Fibroblast of lung (primary cell): ENCODE measurements at regions not wholly inside any gene's neighbourhood (a gene's known extent, or its start where the extent isn't known, plus 50 kb on each side); places are given as distances from the start of the nearest gene placed in this dataset.

Experiments used
- DNase-seq, 2 donors: peaks; one replicate each; pipeline versions ENCODE4 v3.0.0 to v3.0.0-alpha.2; 2010; ENCODE audit warnings: low read depth in 2 of 2
- H2AFZ ChIP-seq: 2 replicates; pipeline ENCODE4 v1.5.1; 2012; ENCODE audit warnings: low read length, control low read depth, inconsistent platforms
- H3K27ac ChIP-seq: 2 replicates; pipeline ENCODE4 v1.5.1; 2011; ENCODE audit warnings: low read length, control low read depth; ENCODE audit not compliant: insufficient read depth
- H3K27me3 ChIP-seq: 2 replicates; pipeline ENCODE4 v1.5.1; 2011; ENCODE audit warnings: mild to moderate bottlenecking, low read length; ENCODE audit not compliant: control insufficient read depth, insufficient read depth
- H3K36me3 ChIP-seq: 2 replicates; pipeline ENCODE4 v1.5.1; 2011; ENCODE audit warnings: low read length; ENCODE audit not compliant: control insufficient read depth, insufficient read depth
- H3K4me1 ChIP-seq: 2 replicates; pipeline ENCODE4 v1.5.1; 2011; ENCODE audit warnings: low read length; ENCODE audit not compliant: control insufficient read depth, insufficient read depth; ENCODE audit errors: extremely low read depth
- H3K4me2 ChIP-seq: 2 replicates; pipeline ENCODE4 v1.5.1; 2011; ENCODE audit warnings: low read length, control low read depth; ENCODE audit not compliant: insufficient read depth; ENCODE audit errors: extremely low read depth
- H3K4me3 ChIP-seq, 4 experiments: fragments of 200-600 bp in 1 of 4; sonication (generic) in 1 of 4; replicated peaks in 1 of 4; 2 replicates each; pipeline ENCODE4 v1.5.1; 2011 to 2016; ENCODE audit warnings: low read length in 4 of 4, low read depth in 3 of 4, mild to moderate bottlenecking in 3 of 4, control low read depth in 2 of 4, inconsistent platforms in 1 of 4, mixed read lengths in 1 of 4; ENCODE audit not compliant: insufficient read depth in 1 of 4; ENCODE audit errors: control extremely low read depth in 1 of 4
- H3K79me2 ChIP-seq: 2 replicates; pipeline ENCODE4 v1.5.1; 2012; ENCODE audit warnings: mild to moderate bottlenecking, low read length, inconsistent platforms; ENCODE audit not compliant: control insufficient read depth, insufficient read depth
- H3K9ac ChIP-seq: 2 replicates; pipeline ENCODE4 v1.5.1; 2011; ENCODE audit warnings: mild to moderate bottlenecking, low read length, control low read depth; ENCODE audit not compliant: insufficient read depth
- H3K9me3 ChIP-seq: 2 replicates; pipeline ENCODE4 v1.5.1; 2012; ENCODE audit warnings: low read depth, low read length; ENCODE audit not compliant: control insufficient read depth, insufficient read depth
- H4K20me1 ChIP-seq: 2 replicates; pipeline ENCODE4 v1.5.1; 2011; ENCODE audit warnings: low read length; ENCODE audit not compliant: control insufficient read depth, insufficient read depth; ENCODE audit errors: extremely low read depth
- CTCF ChIP-seq, 2 donors: IDR thresholded peaks in 1 of 2; conservative IDR thresholded peaks in 1 of 2; 1 replicate in 1 of 2; 2 replicates in 1 of 2; pipeline ENCODE4 v1.5.1; 2011 to 2012; ENCODE audit warnings: low read length in 2 of 2, control low read depth in 1 of 2, inconsistent platforms in 1 of 2, low read depth in 1 of 2, mild to moderate bottlenecking in 1 of 2
- EZH2 ChIP-seq: IDR thresholded peaks from 2 replicates; pipeline ENCODE4 v1.5.1; 2012; ENCODE audit warnings: low read length, control low read depth, mild to moderate bottlenecking; ENCODE audit errors: missing control alignments

GRCh38 chr2:180145163-180145562 lies 138.1 kb upstream of the CWC22 start:
- Histone ChIP-seq H3K4me3 (no peak overlapping the region), H3K4me1 (no peaks in the 10 kb centered on the region), H3K79me2 (no peaks in the 10 kb centered on the region), H3K36me3 (no peaks in the 10 kb centered on the region), H2AFZ (no peak overlapping the region), H3K9ac (no peak overlapping the region), H3K4me2 (no peak overlapping the region), H3K27ac (no peak overlapping the region), H3K27me3 (no peaks in the 10 kb centered on the region), H4K20me1 (no peaks in the 10 kb centered on the region), H3K9me3 (no peaks in the 10 kb centered on the region)
- no peak for DNase-seq
- TF ChIP-seq EZH2 = no peak
- TF ChIP-seq CTCF (conservative IDR thresholded peaks at IDR 0.05 in 1 of 2, IDR thresholded peaks at IDR 0.05 in 1 of 2; ENCODE audit: low read depth in 1 of 2, low read length in 2 of 2) = no peak

GRCh38 chr2:180144338-180144813 lies 137.3 kb upstream of the CWC22 start:
- no peak overlapping the region for H3K27ac ChIP-seq
- no peaks in the 10 kb centered on the region for H3K4me1 ChIP-seq
- no peaks in the 10 kb centered on the region for H3K79me2 ChIP-seq
- no peak overlapping the region for H3K9ac ChIP-seq
- DNase-seq = no peak
- no peak overlapping the region for H2AFZ ChIP-seq
- no peaks in the 10 kb centered on the region for H3K27me3 ChIP-seq
- no peaks in the 10 kb centered on the region for H3K9me3 ChIP-seq
- no peaks in the 10 kb centered on the region for H4K20me1 ChIP-seq
- TF ChIP-seq CTCF (conservative IDR thresholded peaks at IDR 0.05 in 1 of 2, IDR thresholded peaks at IDR 0.05 in 1 of 2; ENCODE audit: low read depth in 1 of 2, low read length in 2 of 2) (no peak), EZH2 (no peak)
- no peak overlapping the region for H3K4me2 ChIP-seq
- H3K36me3 ChIP-seq = no peaks in the 10 kb centered on the region
- no peak overlapping the region for H3K4me3 ChIP-seq

GRCh38 chr2:180143633-180144337 lies 136.7 kb upstream of the CWC22 start:
- Histone ChIP-seq H3K9me3 (no peaks in the 10 kb centered on the region), H3K27me3 (no peaks in the 10 kb centered on the region), H4K20me1 (no peaks in the 10 kb centered on the region), H3K4me2 (no peak overlapping the region), H3K4me3 (no peak overlapping the region), H3K9ac (no peak overlapping the region), H3K36me3 (no peaks in the 10 kb centered on the region), H3K4me1 (no peaks in the 10 kb centered on the region), H3K79me2 (no peaks in the 10 kb centered on the region), H3K27ac (no peak overlapping the region), H2AFZ (no peak overlapping the region)
- TF ChIP-seq CTCF (conservative IDR thresholded peaks at IDR 0.05 in 1 of 2, IDR thresholded peaks at IDR 0.05 in 1 of 2; ENCODE audit: low read depth in 1 of 2, low read length in 2 of 2) = no peak
- TF ChIP-seq EZH2 = no peak
- no peak for DNase-seq
